WTC11 (cell line): ENCODE measurements at regions not wholly inside any gene's neighbourhood (a gene's known extent, or its start where the extent isn't known, plus 50 kb on each side); places are given as distances from the start of the nearest gene placed in this dataset.

Source experiments
- ATAC-seq: fragments of 200-7000 bp; cut with Tn5 transposase; 2 replicates; pipeline ENCODE4 v1.10.0; 2021; ENCODE audit warnings: mild to moderate bottlenecking, moderate library complexity
- CTCF ChIA-PET: fragments of 300-600 bp; sonication (Branson Sonifier 250); formaldehyde crosslinking; loops from one replicate; lab custom pipeline; 2021; ENCODE audit warnings: antibody characterized with exemption; lab: Charles Lee
- POLR2A ChIA-PET: fragments of 350-600 bp; sonication (Branson Sonifier 250); formaldehyde crosslinking; loops from one replicate; lab custom pipeline; 2021; ENCODE audit warnings: antibody characterized with exemption; lab: Charles Lee
- DNase-seq: peaks from one replicate; pipeline ENCODE4 v3.0.0; 2021; ENCODE audit warnings: low spot score
- H3K27ac Mint-ChIP-seq: 2 replicates; pipeline ENCODE4 v1.8.0; 2021; ENCODE audit warnings: mixed read lengths
- H3K27me3 Mint-ChIP-seq: 2 replicates; pipeline ENCODE4 v1.8.0; 2021; ENCODE audit warnings: low read depth, mild to moderate bottlenecking, moderate library complexity, mixed read lengths
- H3K36me3 Mint-ChIP-seq: 2 replicates; pipeline ENCODE4 v1.8.0; 2021; ENCODE audit warnings: mixed read lengths
- H3K4me1 Mint-ChIP-seq: 2 replicates; pipeline ENCODE4 v1.8.0; 2022; ENCODE audit warnings: mixed read lengths
- H3K4me3 Mint-ChIP-seq: 2 replicates; pipeline ENCODE4 v1.8.0; 2021; ENCODE audit warnings: mild to moderate bottlenecking, moderate library complexity, mixed read lengths
- H3K9me3 Mint-ChIP-seq: 2 replicates; pipeline ENCODE4 v1.8.0; 2021; ENCODE audit warnings: mixed read lengths
- CREB1 ChIP-seq: sonication (generic); formaldehyde crosslinking; IDR thresholded peaks from 2 replicates; pipeline ENCODE4 v1.8.0; 2023; ENCODE audit warnings: mild to moderate bottlenecking, missing genetic modification reagents
- CREM ChIP-seq: sonication (generic); formaldehyde crosslinking; IDR thresholded peaks from 2 replicates; pipeline ENCODE4 v1.8.1; 2022; ENCODE audit warnings: mild to moderate bottlenecking, missing genetic modification reagents, moderate library complexity
- ELF4 ChIP-seq: sonication (generic); formaldehyde crosslinking; IDR thresholded peaks from 2 replicates; pipeline ENCODE4 v1.8.1; 2022; ENCODE audit warnings: low read depth, mild to moderate bottlenecking, moderate library complexity, missing genetic modification reagents
- FOXP1 ChIP-seq: sonication (generic); formaldehyde crosslinking; IDR thresholded peaks from 2 replicates; pipeline ENCODE4 v1.8.0; 2022; ENCODE audit warnings: missing genetic modification reagents, mild to moderate bottlenecking, moderate library complexity, borderline replicate concordance
- MXD4 ChIP-seq: fragments of 250-450 bp; sonication (Bioruptor Pico); IDR thresholded peaks from 2 replicates; pipeline ENCODE4 v1.8.0; 2021; ENCODE audit warnings: mild to moderate bottlenecking, moderate library complexity, borderline replicate concordance
- NR1H2 ChIP-seq: sonication (generic); formaldehyde crosslinking; IDR thresholded peaks from 2 replicates; pipeline ENCODE4 v1.9.0; 2021; ENCODE audit warnings: mild to moderate bottlenecking, moderate library complexity, missing genetic modification reagents
- OVOL2 ChIP-seq: fragments of 250-450 bp; sonication (Bioruptor Pico); IDR thresholded peaks from 2 replicates; pipeline ENCODE4 v1.9.0; 2021; ENCODE audit warnings: mild to moderate bottlenecking, borderline replicate concordance
- SOX15 ChIP-seq: fragments of 250-450 bp; sonication (Bioruptor Pico); IDR thresholded peaks from 2 replicates; pipeline ENCODE4 v1.9.0; 2021; ENCODE audit warnings: mild to moderate bottlenecking
- TEAD1 ChIP-seq: sonication (generic); formaldehyde crosslinking; IDR thresholded peaks from 2 replicates; pipeline ENCODE4 v1.8.0; 2022; ENCODE audit warnings: mild to moderate bottlenecking, missing genetic modification reagents
- ZBTB21 ChIP-seq: sonication (generic); formaldehyde crosslinking; IDR thresholded peaks from 2 replicates; pipeline ENCODE4 v1.8.1; 2023; ENCODE audit warnings: mild to moderate bottlenecking, missing genetic modification reagents, borderline replicate concordance
- ZNF317 ChIP-seq: sonication (generic); formaldehyde crosslinking; IDR thresholded peaks from 2 replicates; pipeline ENCODE4 v1.8.1; 2023; ENCODE audit warnings: low read depth, mild to moderate bottlenecking, moderate library complexity, missing genetic modification reagents, borderline replicate concordance
- ZNF416 ChIP-seq: fragments of 250-450 bp; sonication (Bioruptor Pico); IDR thresholded peaks from 2 replicates; pipeline ENCODE4 v1.9.0; 2021; ENCODE audit warnings: mild to moderate bottlenecking, inconsistent platforms
- TF ChIP-seq, protein P1 (sequence below): sonication (generic); formaldehyde crosslinking; IDR thresholded peaks from 2 replicates; pipeline ENCODE4 v1.8.1; 2023; ENCODE audit warnings: mild to moderate bottlenecking, missing genetic modification reagents
- TF ChIP-seq, protein P2 (sequence below): sonication (generic); formaldehyde crosslinking; IDR thresholded peaks from 2 replicates; pipeline ENCODE4 v1.8.1; 2022; ENCODE audit warnings: low read depth, mild to moderate bottlenecking, moderate library complexity, missing genetic modification reagents, borderline replicate concordance
- TF ChIP-seq, protein P3 (sequence below): sonication (generic); formaldehyde crosslinking; IDR thresholded peaks from 2 replicates; pipeline ENCODE4 v1.8.0; 2022; ENCODE audit warnings: mild to moderate bottlenecking, missing genetic modification reagents
- TF ChIP-seq, protein P4 (sequence below): sonication (generic); formaldehyde crosslinking; IDR thresholded peaks from 2 replicates; pipeline ENCODE4 v1.8.1; 2023; ENCODE audit warnings: mild to moderate bottlenecking, missing genetic modification reagents, moderate library complexity
- TF ChIP-seq, protein P5 (sequence below): sonication (generic); formaldehyde crosslinking; IDR thresholded peaks from 2 replicates; pipeline ENCODE4 v1.8.1; 2023; ENCODE audit warnings: mild to moderate bottlenecking, moderate library complexity, missing genetic modification reagents
- TF ChIP-seq, protein P6 (sequence below): sonication (generic); formaldehyde crosslinking; IDR thresholded peaks from 2 replicates; pipeline ENCODE4 v1.8.1; 2023; ENCODE audit warnings: mild to moderate bottlenecking, missing genetic modification reagents, borderline replicate concordance

DNA sequence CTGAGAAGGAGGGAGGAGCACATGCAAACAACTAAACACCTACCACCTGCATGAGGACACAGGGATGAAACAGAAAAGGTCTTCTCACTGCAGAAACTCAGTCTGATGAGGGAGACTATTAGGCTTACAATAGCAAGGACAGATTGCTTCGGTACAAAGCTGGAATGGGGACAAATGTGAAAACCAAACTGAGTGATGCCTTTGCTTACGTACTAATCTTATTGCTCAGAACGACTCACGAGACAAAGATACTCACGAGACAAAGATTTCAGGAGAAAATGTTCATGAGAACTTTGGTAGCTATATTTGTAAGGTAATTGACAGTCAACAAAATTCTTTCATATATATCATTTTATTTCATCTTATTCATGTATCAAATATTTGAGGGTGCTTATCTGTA is 71.9 kb upstream of the TAF1L start (continued):
- TF ChIP-seq, protein P1, sequence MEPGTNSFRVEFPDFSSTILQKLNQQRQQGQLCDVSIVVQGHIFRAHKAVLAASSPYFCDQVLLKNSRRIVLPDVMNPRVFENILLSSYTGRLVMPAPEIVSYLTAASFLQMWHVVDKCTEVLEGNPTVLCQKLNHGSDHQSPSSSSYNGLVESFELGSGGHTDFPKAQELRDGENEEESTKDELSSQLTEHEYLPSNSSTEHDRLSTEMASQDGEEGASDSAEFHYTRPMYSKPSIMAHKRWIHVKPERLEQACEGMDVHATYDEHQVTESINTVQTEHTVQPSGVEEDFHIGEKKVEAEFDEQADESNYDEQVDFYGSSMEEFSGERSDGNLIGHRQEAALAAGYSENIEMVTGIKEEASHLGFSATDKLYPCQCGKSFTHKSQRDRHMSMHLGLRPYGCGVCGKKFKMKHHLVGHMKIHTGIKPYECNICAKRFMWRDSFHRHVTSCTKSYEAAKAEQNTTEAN: no peak
- TF ChIP-seq NR1H2 (CRISPR knock-in tag): no peak
- TF ChIP-seq CREM (CRISPR knock-in tag): no peak
- TF ChIP-seq, protein P2, sequence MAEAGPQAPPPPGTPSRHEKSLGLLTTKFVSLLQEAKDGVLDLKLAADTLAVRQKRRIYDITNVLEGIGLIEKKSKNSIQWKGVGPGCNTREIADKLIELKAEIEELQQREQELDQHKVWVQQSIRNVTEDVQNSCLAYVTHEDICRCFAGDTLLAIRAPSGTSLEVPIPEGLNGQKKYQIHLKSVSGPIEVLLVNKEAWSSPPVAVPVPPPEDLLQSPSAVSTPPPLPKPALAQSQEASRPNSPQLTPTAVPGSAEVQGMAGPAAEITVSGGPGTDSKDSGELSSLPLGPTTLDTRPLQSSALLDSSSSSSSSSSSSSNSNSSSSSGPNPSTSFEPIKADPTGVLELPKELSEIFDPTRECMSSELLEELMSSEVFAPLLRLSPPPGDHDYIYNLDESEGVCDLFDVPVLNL: no peak
- TF ChIP-seq TEAD1 (CRISPR knock-in tag): no peak
- no peak for TF ChIP-seq CREB1 (CRISPR knock-in tag)
- TF ChIP-seq, protein P3, sequence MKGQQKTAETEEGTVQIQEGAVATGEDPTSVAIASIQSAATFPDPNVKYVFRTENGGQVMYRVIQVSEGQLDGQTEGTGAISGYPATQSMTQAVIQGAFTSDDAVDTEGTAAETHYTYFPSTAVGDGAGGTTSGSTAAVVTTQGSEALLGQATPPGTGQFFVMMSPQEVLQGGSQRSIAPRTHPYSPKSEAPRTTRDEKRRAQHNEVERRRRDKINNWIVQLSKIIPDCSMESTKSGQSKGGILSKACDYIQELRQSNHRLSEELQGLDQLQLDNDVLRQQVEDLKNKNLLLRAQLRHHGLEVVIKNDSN (CRISPR knock-in tag): no peak

DNA sequence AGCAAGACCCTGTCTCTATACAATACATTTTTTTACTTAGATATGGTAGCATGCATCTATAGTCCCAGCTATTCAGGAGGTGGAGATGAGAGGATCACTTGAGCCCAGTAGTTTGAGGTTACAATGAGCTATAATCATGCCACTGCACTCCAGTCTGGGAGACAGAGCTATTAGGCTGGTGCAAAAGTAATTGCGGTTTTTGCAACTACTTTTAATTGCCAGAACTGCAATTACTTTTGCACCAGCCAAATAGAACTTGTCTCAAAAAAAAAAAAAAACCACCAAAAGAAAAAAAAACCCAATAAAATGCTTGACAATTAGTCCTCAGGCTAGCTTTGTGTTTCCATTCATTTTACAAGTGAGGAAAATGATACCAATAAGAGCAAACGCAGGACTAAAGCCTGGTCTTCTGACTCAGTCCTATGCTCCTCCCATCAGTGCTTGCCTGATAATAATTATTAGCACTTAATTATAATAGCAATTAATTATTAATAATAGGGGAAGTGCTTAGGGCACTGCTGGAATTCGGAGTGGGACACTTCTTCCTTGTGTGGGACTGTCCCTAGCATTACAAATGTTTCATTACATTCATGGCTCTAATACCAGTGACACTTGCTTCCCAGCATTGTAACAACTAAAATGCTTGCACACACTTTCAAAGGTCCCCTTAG is 73.1 kb upstream of the TAF1L start:
- H3K4me3 Mint-ChIP-seq: no peak overlapping the region
- ATAC-seq (no peak), DNase-seq (no peak)
- H3K27me3 Mint-ChIP-seq: peaks cover under 1% of the 10 kb centered on the region; the same call in 1 of the 2 replicates
- no peak for TF ChIP-seq ELF4 (CRISPR knock-in tag)
- TF ChIP-seq, protein P4, sequence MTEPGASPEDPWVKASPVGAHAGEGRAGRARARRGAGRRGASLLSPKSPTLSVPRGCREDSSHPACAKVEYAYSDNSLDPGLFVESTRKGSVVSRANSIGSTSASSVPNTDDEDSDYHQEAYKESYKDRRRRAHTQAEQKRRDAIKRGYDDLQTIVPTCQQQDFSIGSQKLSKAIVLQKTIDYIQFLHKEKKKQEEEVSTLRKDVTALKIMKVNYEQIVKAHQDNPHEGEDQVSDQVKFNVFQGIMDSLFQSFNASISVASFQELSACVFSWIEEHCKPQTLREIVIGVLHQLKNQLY: no peak
- TF ChIP-seq ZNF317: no peak
- no peak for TF ChIP-seq ZBTB21 (CRISPR knock-in tag)
- TF ChIP-seq ZNF416 (CRISPR knock-in tag): no peak
- TF ChIP-seq, protein P5, sequence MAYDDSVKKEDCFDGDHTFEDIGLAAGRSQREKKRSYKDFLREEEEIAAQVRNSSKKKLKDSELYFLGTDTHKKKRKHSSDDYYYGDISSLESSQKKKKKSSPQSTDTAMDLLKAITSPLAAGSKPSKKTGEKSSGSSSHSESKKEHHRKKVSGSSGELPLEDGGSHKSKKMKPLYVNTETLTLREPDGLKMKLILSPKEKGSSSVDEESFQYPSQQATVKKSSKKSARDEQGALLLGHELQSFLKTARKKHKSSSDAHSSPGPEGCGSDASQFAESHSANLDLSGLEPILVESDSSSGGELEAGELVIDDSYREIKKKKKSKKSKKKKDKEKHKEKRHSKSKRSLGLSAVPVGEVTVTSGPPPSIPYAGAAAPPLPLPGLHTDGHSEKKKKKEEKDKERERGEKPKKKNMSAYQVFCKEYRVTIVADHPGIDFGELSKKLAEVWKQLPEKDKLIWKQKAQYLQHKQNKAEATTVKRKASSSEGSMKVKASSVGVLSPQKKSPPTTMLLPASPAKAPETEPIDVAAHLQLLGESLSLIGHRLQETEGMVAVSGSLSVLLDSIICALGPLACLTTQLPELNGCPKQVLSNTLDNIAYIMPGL (CRISPR knock-in tag): no peak
- TF ChIP-seq FOXP1 (CRISPR knock-in tag): no peak
- no peak for TF ChIP-seq OVOL2 (CRISPR knock-in tag)
- TF ChIP-seq, protein P6, sequence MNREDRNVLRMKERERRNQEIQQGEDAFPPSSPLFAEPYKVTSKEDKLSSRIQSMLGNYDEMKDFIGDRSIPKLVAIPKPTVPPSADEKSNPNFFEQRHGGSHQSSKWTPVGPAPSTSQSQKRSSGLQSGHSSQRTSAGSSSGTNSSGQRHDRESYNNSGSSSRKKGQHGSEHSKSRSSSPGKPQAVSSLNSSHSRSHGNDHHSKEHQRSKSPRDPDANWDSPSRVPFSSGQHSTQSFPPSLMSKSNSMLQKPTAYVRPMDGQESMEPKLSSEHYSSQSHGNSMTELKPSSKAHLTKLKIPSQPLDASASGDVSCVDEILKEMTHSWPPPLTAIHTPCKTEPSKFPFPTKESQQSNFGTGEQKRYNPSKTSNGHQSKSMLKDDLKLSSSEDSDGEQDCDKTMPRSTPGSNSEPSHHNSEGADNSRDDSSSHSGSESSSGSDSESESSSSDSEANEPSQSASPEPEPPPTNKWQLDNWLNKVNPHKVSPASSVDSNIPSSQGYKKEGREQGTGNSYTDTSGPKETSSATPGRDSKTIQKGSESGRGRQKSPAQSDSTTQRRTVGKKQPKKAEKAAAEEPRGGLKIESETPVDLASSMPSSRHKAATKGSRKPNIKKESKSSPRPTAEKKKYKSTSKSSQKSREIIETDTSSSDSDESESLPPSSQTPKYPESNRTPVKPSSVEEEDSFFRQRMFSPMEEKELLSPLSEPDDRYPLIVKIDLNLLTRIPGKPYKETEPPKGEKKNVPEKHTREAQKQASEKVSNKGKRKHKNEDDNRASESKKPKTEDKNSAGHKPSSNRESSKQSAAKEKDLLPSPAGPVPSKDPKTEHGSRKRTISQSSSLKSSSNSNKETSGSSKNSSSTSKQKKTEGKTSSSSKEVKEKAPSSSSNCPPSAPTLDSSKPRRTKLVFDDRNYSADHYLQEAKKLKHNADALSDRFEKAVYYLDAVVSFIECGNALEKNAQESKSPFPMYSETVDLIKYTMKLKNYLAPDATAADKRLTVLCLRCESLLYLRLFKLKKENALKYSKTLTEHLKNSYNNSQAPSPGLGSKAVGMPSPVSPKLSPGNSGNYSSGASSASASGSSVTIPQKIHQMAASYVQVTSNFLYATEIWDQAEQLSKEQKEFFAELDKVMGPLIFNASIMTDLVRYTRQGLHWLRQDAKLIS (CRISPR knock-in tag): no peak
- no peak for TF ChIP-seq MXD4 (CRISPR knock-in tag)
- TF ChIP-seq SOX15 (CRISPR knock-in tag): no peak
- H3K36me3 Mint-ChIP-seq: peaks cover 11% of the 10 kb centered on the region
- H3K27ac Mint-ChIP-seq: no peak overlapping the region
- peaks cover 10% of the 10 kb centered on the region for H3K4me1 Mint-ChIP-seq
- ChIA-PET CTCF (interaction anchor here (0.9 to 2.3 kb wide), 2 partner anchors 127 to 260 kb away, joined by 4 to 6 read pairs; no protein-coding TSS in a partner anchor), POLR2A (no interaction called here)
- H3K9me3 Mint-ChIP-seq: peaks cover 20% of the 10 kb centered on the region
